ENCODE measurements at regions not wholly inside any gene's neighbourhood (a gene's known extent, or its start where the extent isn't known, plus 50 kb on each side); places are given as distances from the start of the nearest gene placed in this dataset.

DNA sequence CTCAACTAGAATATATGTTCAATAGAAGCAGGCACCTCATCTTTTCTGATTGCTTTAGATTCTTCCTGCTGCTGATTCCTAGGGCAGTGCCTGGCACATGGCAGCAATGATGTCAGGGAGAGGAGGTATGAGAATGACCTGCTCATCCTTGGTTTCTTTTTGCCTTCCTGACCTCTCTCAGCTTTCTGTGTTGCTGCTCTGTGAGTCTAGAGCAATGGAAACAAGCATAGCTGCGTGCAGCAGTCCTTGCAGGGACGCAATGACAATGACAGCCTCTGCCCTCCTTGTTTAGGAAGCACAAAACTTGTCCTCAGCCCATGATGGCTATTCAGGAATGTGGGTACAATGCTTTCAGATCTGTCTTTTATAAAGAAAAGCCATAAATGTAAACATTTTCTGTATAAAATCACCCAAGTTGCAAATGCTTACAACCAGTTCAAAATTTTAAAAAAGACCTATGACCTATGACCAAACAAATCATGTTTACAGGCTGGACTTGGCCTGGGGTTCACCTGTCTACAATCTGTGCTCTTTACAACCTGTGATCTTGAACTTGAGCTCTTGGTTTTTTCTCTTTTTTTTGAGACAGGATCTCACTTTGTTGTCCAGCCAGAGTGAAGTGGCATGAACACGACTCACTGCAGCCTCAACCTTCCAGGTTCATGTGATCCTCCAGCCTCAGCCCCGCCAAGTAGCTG, 549.4 kb upstream of the ATP2B1 start:
- peaks cover 0 to 22% of the 10 kb centered on the region in 2 donors for H3K4me1 ChIP-seq
- H3K4me3 ChIP-seq, result no peak overlapping the region
- no peak for DNase-seq (ENCODE audit: low spot score)
- no peaks in the 10 kb centered on the region for H3K36me3 ChIP-seq
- TF ChIP-seq, protein P1, sequence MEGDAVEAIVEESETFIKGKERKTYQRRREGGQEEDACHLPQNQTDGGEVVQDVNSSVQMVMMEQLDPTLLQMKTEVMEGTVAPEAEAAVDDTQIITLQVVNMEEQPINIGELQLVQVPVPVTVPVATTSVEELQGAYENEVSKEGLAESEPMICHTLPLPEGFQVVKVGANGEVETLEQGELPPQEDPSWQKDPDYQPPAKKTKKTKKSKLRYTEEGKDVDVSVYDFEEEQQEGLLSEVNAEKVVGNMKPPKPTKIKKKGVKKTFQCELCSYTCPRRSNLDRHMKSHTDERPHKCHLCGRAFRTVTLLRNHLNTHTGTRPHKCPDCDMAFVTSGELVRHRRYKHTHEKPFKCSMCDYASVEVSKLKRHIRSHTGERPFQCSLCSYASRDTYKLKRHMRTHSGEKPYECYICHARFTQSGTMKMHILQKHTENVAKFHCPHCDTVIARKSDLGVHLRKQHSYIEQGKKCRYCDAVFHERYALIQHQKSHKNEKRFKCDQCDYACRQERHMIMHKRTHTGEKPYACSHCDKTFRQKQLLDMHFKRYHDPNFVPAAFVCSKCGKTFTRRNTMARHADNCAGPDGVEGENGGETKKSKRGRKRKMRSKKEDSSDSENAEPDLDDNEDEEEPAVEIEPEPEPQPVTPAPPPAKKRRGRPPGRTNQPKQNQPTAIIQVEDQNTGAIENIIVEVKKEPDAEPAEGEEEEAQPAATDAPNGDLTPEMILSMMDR (IDR thresholded peaks at IDR 0.05), result no peak
- no peak overlapping the region for H3K27ac ChIP-seq
- no peaks in the 10 kb centered on the region for H3K9me3 ChIP-seq
- no peaks in the 10 kb centered on the region for H3K27me3 ChIP-seq

DNA sequence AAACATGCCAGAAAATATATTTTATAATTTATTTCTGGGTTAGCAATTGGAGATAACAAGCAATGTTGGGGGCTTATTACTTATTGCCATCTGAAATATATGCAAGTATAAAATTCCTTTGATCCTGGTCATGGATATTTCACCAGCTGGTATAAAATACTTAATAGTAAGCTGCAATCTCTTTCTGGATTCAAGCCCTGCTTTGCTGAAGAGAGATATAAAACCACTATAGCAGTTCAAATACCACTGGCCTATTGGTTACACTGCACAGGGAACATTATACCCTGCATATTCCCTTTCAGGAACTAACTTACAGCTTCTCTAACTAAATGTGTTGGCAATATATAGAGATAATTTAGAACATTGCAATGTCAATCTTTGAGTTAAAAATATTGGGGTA, 546.2 kb upstream of the ATP2B1 start:
- Histone ChIP-seq H3K27me3 (no peaks in the 10 kb centered on the region), H3K4me1 (peaks cover 0 to 29% of the 10 kb centered on the region in 2 donors), H3K36me3 (no peaks in the 10 kb centered on the region), H3K4me3 (no peak overlapping the region), H3K9me3 (no peaks in the 10 kb centered on the region), H3K27ac (peak overlapping the region in 1 of 2 donors; percentile 69)
- TF ChIP-seq, protein P1 (IDR thresholded peaks at IDR 0.05), result no peak
- no peak for DNase-seq (ENCODE audit: low spot score)

DNA sequence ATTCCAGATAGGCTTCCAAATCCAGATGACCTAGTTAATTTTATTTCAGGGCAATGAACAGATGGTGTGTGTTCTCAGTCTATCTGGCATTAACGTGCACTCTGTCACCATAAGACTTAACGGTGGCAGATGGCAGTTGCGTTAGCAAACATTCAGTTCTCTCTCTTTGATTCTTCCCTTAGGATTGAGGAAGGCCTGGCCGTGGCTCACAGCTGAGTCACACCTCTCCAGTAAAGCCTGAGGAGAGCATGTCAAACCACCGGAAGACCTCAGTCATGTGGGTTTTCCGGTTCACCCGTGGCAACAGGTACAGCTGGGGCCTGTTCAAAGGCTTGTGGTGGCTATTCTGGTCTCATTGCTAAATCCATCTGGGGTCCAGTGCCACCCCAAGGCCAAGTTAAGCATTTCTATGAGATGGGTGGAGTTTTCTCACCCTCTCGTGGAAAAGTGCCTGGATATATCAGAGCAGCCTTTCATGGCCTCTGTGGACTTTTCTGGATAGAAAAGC, 545.1 kb upstream of the ATP2B1 start:
- peak; percentile 85 for DNase-seq (ENCODE audit: low spot score)
- no peaks in the 10 kb centered on the region for H3K27me3 ChIP-seq
- H3K36me3 ChIP-seq, result no peaks in the 10 kb centered on the region
- peak overlapping the region; percentile 49 to 69 for H3K27ac ChIP-seq
- H3K4me3 ChIP-seq, result no peak overlapping the region
- H3K9me3 ChIP-seq, result no peaks in the 10 kb centered on the region
- TF ChIP-seq, protein P1 (IDR thresholded peaks at IDR 0.05), result no peak
- peaks cover 0 to 29% of the 10 kb centered on the region in 2 donors for H3K4me1 ChIP-seq

DNA sequence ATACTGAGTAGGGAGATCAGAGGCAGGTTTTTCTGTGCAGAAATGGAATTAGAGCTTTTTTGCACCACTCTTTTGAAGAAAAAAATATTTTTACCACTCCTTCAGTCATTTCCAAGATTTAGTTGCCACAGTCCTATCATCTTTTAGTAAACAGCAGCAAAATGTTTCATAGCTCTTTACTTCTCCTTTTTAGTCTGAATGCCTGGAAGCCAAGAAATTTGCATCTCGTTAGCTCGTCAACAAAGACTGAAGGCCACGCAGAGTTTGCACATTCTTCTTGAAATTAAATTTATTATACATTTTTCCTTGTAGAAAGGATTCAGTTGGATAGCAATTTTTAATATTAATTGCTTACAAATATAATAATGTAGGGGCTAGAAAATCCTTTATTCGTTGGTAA, 544.5 kb upstream of the ATP2B1 start:
- no peak for DNase-seq (ENCODE audit: low spot score)
- H3K36me3 ChIP-seq, result no peaks in the 10 kb centered on the region
- H3K27ac ChIP-seq, result peak overlapping the region in 1 of 2 donors; percentile 69

DNA sequence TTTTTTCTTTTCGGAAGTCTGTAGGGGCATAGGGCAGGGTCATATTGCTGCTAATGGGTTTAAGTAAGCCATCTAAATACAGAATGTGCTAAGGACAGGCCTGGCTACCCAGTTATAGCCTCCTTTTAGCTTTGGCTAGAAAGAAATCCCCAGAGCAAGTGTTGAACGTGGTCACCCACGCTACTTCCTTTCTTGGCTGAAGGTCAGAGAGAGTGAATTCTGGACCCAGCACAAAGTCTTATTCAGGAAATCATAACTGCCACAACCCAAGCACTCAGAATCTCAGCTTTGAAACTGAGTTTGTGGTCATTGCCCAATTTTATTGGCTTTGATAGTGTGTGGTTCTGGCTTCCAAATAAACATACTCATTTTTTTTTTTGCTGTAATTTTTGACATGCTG, 542.1 kb upstream of the ATP2B1 start:
- TF ChIP-seq, protein P1 (IDR thresholded peaks at IDR 0.05), result no peak
- no peaks in the 10 kb centered on the region for H3K9me3 ChIP-seq
- H3K4me3 ChIP-seq, result no peak overlapping the region
- no peaks in the 10 kb centered on the region for H3K36me3 ChIP-seq
- no peak overlapping the region for H3K27ac ChIP-seq
- no peaks in the 10 kb centered on the region for H3K27me3 ChIP-seq
- DNase-seq (ENCODE audit: low spot score), result peak; percentile 61
- H3K4me1 ChIP-seq, result peaks cover 0 to 29% of the 10 kb centered on the region in 2 donors

More for the DNA sequence above, 544.5 kb upstream of the ATP2B1 start:
- H3K4me3 ChIP-seq, result no peak overlapping the region
- no peaks in the 10 kb centered on the region for H3K27me3 ChIP-seq
- TF ChIP-seq, protein P1 (IDR thresholded peaks at IDR 0.05), result no peak
- H3K4me1 ChIP-seq, result peaks cover 0 to 29% of the 10 kb centered on the region in 2 donors
- no peaks in the 10 kb centered on the region for H3K9me3 ChIP-seq

Data from right atrium auricular region (tissue), 2 donors.